Glomerular visceral epithelial cell (primary cell): ENCODE measurements at regions not wholly inside any gene's neighbourhood (a gene's known extent, or its start where the extent isn't known, plus 50 kb on each side); places are given as distances from the start of the nearest gene placed in this dataset.

ENCODE experiments used
- DNase-seq: peaks from one replicate; pipeline ENCODE4 v3.0.0-alpha.2; 2016; ENCODE audit errors: extremely low spot score

DNA sequence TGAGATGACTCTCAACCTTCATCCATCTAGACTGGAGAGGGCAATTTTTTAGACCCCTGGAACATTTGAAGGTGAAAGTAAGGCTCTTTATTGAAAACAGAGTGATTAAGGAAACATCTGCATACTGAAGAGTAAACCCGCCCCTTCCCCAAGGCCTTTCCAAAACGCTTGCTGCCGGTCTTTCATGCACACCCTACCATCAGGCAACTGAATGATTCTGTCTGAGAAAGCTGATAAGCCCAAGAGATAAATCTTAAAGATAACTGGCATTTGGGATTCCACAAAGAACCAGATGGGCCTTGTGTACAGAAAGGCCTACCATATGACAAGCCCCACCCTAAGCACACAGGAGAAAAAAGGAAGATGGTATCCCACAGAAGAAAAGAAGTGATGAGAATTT is 54.4 kb upstream of the PIK3R1 start:
- no peak for DNase-seq

DNA sequence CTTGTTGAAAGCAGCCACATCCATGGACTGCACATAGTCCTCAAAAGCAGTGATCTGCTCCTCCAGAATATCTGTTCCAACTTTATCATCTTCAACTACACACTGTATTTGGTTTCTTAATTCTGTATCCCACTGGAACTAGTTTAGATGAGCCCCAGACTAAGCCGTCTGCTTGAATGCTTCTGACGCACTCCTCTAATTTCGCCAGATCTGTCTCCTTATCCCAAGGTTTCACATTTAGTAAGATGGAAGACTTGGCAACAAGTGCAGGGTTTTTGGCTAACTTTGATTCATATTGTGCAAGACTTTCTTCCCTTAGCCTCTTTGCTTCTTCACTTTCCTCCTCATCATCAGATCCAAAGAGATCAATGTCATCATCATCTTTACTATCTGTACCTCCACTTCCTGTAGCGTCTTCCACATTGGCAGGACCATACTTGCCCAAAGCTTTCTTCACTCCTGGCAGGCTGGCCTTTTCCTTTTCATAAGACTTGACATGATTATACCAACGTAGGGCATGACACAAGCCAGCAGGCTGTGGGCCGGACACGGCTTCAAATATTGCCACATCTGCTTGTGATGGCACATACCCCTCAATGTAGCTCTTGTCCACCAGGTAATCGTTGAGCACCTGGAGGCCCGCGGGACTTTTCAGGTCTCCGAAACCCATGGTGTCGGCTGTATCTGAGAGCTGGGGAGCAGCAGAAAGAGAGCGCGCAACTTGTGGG is 56.2 kb upstream of the PIK3R1 start:
- DNase-seq = no peak

DNA sequence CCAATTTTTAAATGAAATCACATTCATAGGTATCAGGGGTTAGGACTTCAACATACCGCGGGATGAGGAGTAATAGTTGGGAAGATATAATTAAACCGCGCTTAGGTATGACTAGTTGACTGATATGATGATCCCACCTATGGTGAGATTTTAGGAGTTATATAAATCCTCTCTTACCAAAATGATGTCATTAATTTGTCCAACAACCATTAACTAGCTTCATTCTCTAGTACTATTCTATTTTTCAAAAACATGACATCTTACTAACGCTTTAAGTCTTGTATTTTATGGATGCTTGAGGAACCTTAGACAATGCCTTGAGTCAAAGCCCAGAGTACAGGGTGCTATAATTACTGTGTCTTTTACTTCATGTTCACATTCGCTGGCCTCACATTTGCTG is 59.6 kb upstream of the PIK3R1 start:
- no peak for DNase-seq

DNA sequence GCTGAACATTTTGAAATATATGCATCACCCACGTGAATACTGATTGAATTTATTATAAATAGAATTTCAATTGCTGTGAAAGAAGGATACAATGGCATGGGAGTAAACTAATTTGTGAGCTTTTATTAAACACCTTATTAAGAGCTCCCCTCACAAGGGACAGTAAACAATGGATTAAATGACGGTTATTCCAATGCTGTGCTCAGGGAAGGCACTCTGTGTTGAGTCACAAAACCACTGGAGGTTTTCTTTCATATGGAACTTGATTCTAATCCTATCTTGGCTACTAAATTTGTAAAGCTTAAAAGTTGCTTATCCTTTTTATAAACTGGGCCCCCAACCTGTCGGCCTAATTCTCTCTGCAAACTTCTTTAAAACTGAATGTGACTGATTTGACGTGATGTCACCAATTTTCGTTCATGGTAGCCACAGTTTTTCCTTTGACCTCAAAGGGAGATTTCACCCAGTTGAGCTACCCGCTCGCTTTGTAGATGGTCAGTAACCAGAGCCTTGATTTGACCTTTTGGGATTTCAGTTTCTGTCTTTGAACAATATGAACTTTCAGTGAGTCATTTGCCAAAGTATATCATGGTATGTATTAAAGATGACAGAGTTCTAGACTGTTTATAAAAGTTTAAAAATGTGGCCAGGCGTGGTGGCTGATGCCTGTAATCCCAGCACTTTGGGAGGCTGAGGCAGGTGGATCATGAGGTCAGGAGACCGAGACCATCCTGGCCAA is 61.3 kb upstream of the PIK3R1 start:
- no peak for DNase-seq

DNA sequence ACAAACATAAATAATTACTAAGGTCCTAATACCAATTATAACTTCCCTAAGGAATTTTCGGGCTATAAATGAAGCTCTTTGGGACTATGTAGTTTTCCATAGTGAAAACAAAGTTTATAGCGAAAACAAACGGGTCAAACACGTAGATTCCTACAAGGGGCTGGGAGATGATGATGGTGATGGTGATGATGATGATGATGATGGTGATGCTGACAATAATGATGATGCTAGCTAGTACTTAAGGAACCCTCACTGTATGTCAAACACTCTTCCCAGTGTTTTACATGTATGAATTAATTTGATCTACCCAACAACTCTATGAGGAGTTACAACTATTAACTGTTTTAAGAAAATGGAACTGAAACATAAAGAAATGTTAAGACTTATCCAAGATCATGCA is 63.7 kb upstream of the PIK3R1 start:
- DNase-seq = no peak

DNA sequence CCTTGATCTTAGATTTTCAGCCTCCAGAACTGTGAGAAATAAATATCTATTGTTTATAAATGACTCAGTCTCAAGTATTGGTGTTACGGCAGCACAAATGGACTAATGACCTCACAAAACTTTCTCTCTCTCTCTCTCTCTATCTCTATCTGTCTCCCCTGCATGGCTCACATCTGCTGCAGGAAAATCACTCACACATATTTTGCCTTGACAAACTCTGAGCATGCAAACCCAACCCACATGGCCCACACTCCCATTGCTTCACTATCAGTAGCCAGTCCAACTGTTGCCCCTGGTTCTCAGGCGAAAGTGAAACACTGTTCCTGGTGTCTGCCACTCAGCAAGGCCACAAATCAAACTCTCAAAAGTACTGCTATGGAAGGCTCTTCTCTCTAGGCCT is 66.4 kb upstream of the PIK3R1 start:
- DNase-seq = no peak

DNA sequence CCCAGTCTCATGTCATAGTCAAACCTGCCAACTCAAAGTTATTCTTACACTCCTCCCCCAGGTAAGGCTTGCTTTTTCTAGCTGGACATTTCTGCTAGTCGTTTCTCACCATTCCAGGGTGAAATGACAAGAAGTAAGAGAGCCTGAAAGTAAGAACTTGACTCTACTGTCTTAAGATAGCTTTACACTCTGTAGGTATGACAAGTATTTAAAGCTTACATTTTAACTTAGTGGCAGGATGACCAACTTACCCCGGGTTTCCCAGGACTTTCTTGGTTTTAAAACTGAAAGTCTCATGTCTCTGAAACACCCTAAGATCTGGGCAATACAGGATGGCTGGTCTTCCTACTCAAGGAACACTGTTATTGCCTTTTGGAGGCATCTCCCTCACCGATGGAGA is 67.5 kb upstream of the PIK3R1 start:
- DNase-seq = peak; percentile 23

DNA sequence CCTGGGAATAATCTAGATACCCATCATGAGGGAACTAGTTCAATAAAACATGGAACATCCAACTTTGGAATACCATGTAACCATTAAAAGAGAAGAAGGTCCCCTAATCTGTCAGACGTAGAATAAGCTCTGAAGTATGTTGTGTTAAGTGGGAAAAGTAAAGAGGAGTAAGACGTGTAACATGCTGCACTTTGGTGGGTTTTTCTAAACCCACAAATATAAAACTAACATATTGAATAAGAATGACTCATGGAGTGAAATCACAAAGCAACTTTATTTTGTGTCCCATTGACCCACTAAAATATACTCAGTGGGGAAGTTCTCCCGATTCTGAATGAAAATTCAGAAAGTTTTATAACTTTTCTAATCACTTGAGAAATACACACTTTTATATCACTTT is 67.9 kb upstream of the PIK3R1 start:
- peak; percentile 7 for DNase-seq

DNA sequence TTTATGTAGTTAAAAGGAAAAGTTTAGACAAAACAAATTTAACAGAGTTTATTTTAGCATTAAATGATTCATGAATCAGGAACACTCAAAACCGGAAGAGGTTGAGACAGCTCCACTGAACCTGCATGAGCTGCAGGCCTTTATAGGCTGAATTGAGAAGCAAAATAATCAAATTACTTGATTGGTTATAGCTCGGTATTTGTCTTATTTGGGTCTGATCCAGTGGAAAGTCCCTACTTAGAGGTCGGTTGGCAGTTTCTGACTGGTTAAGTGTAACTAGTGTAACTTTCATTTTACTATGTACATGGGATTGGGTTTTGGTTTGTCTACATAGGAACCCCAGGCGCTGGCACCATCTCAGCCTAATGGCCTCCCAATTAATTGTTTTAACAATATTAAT is 74.1 kb upstream of the PIK3R1 start:
- DNase-seq = peak; percentile 18

DNA sequence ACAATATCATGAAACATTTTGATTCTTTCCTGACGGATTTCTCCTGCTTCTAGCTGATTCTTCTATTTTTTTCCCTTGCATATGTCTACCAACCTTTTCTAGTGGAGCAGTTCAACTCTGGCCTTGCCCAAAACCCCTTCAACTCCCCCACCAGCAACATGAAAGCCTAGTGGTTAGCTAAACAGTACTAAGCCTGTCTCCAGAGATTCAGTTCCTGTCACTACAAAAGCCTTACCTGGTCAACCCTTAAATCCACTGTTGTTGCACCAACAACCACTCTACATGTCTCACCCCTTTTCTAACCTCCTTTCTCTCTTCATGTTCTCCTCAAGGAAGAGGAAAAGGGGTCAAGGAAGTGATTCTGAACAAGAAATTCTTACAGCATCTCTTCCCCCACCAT is 74.8 kb upstream of the PIK3R1 start:
- no peak for DNase-seq

DNA sequence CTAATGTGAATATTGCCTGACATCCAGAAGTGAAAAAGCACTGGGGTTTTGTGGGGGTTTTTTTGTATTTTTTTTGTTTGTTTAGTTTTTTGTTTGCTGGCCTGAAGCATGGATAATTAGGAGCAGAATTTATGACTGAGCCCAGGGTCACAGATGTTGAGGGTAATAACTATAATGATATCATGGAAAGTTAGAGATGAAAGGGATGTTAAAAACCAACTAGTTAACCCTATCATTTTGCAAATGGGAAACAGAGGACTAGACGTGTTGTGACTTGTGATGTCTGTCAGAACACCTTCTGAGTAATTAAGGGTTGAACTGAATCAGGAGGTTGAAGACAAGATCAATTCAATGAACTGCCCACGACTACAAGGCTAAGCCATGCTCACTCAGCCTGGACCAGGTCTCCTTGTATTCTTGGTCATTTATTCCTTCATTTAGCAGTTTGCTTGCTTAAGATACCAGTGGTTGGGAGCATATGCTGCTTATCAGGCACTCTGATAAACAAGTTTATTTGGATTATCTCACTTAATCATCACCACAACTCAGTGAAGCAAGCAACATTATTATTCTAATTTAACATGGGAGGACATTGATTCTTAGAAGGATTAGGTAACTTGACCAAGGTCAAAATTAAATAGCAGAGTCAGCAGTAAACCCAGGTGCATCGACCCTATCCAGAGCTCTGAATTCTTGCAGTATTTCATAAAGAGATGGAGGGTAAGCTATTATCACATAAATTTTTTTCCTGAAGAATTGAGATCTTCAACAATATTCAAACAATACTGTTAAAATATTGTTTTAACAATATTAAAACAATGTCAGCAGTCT is 75.7 kb upstream of the PIK3R1 start:
- DNase-seq = no peak

DNA sequence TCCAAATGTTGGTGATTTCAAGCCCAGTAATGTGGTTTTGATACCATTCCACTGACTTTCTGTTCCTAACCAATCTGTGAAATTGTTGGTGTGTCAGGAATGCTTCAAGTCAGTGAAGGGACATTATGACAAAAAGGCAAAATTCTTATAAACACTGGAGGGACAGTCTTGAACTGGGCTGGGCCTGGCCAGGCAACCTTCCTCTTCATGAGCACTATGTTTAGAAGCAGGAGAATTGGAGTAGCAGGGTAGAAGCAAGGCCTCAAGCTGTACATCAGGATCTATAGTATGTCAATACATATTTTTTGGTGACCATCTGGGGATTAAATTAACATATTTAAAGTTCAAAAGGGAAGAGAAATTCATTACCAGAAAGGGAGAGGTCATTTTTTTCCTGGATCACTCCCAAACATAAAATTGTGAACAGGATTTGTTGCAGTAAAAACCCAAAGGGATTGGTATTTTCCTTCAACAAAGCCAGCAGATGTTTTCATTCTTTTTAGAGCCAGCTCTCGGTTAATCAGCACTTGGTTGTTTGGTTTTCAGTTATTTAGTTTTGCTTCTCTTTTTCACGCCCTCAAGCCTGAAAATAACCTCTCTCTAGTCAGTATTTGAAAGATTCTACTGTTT is 77.9 kb upstream of the PIK3R1 start:
- DNase-seq = no peak

DNA sequence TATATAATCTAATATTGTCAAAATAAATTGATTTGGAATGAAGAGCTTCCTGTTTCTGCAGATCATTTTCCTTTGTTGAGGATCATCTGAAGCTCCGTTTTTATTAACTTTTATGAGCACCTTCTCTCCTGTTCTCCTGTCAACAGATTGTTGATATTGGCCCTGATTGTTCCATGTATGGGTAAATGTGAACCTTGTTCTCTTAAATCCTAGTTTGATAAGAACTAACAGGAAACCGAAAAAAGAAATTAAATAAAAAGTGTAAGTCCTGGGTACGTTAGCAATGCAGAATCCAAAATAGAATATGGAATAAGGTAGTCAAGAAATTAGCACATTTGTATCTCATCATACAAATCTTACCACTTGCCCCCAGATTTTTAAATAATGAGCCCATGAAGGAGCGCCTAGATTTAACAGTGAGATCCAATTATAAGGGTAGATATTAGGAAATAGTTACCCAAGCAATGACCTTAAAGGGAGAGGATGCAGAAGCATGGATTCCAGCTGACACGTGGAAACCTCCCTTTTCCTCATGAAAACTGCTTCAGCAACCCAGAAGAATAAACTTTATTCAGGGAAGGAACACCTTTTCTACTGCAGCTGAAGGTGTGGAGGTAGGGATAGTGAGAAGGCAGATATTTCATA is 80.8 kb upstream of the PIK3R1 start:
- no peak for DNase-seq

DNA sequence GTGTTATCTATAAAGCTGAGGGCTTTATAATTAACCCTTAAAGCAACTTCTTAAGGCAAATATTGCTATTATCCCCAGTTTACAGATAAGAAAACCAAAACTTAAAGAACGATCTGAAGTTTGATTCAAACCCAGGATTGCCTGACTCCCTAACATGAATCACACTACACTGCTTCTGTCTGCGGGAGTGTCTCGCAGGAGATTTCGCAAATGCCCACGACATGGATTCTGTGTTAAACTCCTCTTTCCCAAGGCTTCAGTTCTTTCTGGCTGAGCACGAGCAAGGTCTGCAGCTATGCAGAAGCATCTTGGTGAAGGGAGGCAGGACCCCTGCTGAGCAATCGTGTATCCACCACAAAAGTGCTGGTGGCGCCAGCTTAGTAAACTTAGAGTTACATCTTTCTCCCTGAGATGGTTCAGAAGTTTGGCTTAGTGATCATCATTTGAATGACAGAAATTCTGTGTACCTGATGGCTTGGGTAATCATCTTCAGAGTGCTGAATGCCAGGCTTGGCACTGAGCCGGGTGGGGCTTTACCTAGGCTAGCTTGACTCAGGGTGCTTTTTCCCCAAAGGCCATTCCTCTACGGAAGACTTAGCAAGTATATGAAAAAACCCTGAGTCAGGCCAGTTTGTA is 81.4 kb upstream of the PIK3R1 start:
- no peak for DNase-seq

DNA sequence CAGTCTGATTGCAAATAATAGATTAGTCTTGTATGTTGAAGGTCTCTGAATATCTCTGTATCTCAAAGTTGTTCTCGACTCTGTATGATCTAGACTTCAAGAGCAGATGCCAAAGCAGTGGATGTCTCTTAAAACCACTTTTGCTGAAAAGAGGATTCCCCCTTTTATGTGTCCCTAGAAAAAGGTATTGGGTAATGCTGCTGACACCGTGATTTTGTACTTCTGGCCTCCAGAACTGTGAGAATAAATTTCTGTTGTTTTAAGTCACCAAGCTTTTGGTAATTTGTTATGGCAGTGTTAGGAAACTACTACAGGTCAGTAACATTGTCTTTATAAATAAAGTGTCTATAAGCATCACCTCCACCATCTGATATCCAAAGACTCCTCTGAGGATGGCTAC is 85.3 kb upstream of the PIK3R1 start:
- no peak for DNase-seq

DNA sequence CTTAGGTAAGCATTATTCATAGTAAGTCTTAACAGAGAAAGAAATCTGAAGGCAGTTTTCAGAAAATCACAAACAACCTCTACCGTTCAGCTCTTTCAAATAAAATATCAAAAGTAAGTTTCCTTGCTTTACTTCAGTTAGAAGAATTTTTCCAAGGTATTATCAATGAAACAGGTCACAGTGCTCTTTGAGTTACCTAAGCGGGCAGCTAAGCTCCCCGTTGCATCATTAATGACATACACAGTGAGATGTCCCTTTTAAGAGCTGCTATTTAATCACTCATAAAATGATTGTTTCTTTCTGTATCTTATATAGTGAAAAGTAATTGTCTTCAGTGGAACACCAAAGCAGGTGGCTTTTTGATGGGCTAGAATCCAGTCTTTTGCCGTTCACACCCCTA is 86.2 kb upstream of the PIK3R1 start:
- DNase-seq = no peak

DNA sequence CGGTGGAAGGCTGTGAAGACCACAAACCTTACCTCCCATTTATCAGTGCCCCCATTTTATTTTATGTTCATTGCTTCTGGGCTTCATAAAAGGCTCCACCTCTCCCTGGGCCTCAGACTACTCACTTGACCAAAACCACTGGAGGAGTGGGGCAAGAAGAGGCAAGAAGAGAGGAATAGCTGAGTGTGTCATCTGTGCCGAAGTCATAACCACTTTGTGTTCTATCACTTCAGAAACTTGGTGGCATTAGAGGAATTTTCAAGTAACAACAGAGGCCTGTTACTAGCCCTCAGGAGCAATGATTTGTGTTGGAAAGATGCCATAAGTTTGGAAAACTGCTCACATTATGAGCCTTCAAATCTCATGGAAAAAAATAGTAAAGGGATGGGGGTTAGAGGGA is 88.7 kb upstream of the PIK3R1 start:
- DNase-seq = no peak

DNA sequence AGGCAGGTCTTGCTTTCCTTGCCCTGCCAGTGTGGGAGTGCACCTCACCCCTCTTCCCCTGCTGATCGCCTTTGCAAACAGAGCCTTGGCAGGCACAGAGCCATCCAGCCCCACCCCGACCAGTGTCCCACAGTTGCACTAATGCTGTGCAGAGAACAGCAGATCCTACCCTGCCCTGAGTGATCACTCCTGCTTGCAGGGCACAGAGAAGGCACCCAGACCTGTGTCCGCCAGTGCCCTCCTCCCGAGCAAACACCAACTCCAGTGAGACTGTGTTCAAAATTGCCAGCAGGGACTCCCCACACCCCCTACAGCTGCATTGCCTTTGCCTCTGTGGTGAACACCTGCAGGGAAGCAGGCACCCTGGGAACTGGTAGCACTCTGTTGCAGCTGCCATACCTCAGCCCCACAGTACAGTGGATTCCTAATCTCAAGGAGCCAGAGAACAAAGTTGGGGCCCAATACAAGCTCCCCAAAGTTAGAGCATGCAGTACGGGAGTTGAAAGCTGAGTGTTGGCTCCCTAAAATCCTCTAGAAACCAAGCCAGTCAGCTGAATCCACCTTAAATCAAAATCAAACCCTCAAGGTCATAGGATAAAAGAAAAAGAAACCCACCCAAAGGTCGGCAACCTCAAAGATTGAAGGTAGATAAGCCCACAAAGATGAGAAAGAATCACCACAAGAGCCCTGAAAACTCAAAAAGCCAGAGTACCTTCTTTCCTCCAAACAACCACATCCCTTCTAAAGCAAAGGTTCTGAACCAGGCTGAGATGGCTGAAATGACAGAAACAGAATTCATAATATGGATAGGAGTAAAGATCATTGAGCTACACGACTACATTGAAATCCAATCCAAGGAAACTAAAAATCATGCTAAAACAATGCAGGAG is 92.9 kb upstream of the PIK3R1 start:
- DNase-seq = no peak

DNA sequence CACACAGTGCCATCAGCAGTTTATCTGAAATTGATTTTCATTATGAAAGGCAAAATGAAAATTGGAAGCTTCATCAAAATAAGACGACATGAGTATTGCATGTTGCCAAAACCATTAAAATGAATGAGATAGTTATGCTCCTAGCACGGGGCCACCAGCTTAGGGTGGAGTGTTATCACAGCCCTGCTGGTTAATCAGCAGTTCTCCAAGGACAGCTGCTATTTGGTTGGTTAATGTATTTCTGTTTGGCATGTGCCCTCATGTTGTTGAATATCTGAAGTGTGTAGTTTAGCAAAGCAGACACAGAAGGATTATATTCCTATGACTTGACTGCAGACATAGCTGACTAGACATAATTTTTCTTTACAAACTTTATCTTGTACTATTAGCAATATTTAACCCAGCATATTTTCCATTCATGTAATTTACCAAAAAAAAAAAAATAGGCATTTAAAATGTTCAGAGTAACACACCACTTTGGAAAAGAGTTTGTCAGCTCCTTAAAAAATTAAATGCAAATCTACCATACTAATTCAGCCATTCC is 98.6 kb upstream of the PIK3R1 start:
- DNase-seq = no peak

DNA sequence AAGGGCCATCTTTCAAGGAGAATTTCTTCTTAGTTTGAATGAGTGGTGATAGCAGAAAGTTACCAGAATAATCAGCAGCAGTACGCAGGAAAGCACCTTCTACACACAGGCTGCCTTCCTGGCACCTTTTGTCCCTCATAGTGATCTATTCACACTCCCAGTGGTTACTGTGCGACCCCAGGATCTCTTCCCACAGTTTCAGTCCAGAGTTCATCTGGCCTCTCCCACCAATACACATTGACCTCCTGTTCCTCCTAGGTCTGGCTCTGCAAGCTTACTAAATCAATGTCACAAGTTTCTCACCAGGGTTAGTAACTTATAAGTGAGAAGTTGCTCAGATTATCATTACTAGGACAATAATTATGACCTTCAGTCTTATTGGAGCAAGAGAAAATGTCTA is 99.1 kb upstream of the PIK3R1 start:
- DNase-seq = no peak
